NAMALWA (cell line): ENCODE measurements at regions not wholly inside any gene's neighbourhood (a gene's known extent, or its start where the extent isn't known, plus 50 kb on each side); places are given as distances from the start of the nearest gene placed in this dataset.

Source experiments
- DNase-seq: peaks from one replicate; pipeline ENCODE4 v3.0.0-alpha.2; 2015; ENCODE audit warnings: low spot score

DNA sequence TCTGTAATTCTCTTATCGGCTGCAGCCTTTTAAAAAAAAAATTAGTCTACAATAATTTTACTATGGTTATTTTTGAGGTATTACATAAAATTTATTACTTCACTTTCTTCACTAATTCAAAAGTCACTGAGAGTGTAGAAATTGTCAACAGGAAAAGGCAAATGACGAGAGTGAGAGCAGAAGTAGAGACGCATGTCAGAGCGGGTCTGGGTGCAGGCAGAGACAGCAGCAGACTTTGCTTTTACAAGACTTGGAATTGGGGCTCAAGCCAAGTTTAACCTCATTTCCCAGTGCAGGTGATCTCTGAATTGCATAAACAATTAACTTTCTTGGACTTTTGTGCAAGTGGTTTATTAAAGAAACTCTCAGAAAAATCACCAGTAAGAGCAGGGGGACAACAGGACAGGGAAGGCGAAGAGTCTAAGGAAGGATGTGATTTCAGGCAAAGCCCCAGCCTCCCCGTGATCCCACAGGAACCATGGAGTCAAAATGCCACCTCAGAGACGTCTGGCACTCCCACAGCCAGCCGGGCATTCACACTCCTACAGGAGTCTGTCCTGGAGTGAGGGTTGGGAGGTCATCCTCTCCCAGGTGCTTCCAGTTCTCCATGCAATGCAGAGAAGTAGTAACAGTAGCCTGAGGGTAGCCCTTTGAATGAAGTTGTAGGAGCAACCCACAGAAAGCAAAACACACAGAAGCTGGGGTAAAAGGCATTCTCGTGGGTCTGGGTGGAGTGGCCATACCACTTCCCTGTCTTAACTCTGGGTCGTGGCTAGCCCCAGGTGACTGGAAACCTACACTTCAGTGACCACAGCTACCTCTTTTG lies 274.0 kb upstream of the TGFBR2 start:
- DNase-seq: no peak

- DNase-seq: no peak
These were observed 273.3 kb upstream of the TGFBR2 start for GRCh38 chr3:30333143-30333542.

- DNase-seq: no peak
These were observed 272.5 kb upstream of the TGFBR2 start for GRCh38 chr3:30333903-30334302.

DNA sequence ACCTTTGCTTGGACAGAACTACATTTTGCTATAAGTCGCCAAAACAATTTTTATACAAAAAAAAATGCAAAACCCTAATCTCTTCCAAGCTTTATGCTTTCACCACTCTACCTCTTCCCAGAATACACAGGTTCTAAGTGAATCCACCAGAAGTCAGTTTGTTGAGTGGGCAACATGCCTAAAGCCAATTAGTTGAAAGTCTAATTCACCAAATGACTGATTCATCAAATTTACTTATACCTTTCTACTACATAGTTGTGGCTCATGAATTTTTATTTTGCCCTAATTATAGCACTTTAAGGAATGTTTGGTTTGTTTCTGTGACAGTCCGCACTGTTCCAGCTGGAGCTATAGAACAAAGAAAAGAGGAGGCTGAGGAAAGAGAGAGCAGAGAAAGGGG lies 265.9 kb upstream of the TGFBR2 start:
- no peak for DNase-seq

GRCh38 chr3:30341079-30341478 lies 265.3 kb upstream of the TGFBR2 start:
- no peak for DNase-seq

DNA sequence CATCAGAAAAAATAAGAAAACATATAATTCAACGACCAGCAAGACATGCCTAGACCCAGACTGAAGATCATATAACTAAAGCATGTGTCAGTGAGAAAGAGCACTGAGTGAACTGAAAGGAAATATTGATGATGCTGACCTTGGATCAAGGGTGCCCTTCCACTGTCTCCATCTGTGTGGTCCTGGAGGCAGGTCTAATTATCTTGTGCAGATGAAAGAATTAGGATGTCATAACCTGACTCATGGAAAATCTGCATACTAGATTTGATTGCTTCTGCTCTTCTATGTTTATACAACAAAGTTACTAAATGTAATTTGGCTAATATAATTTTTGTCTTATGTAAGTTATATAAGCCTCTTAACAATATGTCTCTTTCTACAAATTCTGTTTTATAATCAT lies 264.6 kb upstream of the TGFBR2 start:
- no peak for DNase-seq

- DNase-seq: no peak
These were observed 263.9 kb upstream of the TGFBR2 start for GRCh38 chr3:30342318-30343060.

DNA sequence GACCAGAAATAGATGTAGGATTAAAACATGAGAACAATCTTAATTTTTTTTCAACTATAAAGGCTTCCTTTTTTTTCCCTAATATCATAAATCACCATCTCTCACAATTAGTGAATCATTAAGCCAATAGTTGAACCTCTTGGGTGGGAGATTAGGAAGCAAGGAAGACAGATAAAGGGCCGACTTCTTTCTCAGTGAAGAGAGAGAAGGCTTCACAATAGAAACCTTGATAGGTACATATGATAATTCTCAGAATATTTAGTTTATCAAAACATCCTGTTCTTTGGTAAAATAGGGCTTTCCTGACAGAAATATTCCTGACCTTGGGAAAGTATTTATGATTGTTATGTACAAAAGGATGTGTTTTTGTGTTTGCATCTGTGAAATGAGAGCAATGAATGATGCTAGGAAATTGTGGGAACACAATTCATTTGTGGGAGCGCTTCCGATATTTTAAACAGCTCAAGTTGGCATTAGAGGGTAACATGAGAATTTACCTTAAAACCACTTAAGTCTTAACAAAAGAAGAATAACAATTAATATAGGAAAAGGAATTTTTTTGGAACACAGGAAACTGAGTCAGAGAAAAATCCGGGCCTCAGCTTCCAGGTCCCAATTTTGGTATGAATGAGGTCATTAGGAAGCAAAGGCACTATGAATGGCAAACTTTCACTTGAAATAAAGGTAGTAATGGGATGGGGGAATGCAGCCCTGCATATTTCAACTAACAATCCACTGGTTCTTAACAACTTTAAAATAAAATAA lies 263.2 kb upstream of the TGFBR2 start:
- DNase-seq: no peak

DNA sequence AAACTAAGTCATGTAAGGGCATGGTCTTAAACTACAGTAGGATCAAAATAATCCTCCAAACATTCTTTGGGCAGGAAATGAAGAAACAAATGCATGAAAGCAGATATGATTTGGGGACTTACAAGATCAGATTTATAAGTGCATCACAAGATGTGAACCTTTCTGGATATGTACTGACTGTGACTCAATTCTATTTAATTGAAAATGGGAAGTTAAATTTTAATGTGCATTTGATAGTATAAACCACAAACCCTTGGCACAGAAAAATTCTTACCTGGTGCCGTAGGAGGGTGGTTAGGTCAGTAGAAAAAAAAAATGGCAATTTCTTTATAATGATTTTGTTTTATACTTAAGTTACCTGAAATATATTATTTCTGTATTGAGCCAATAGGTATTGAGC lies 262.5 kb upstream of the TGFBR2 start:
- DNase-seq: no peak

DNA sequence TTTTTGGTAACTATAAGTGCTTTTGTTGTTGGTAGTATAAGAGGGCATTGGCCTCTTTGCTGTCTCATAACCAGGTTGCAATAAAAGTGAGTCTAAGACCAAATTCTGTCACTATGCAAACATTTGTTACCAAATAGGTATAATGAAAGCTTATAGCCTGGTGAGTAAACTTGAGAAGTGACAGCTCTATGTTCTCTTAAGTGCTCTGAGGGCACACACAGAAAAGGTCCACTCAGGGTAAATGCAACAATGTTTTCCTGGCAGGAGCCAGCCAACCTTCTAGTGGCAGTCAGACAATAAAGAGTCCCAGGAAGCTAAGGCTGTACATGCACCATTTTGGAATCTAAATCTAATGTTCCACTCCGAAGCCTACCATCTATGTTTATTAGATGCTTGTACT lies 262.1 kb upstream of the TGFBR2 start:
- no peak for DNase-seq

- DNase-seq: no peak
These were observed 259.5 kb upstream of the TGFBR2 start for GRCh38 chr3:30346933-30347320.

DNA sequence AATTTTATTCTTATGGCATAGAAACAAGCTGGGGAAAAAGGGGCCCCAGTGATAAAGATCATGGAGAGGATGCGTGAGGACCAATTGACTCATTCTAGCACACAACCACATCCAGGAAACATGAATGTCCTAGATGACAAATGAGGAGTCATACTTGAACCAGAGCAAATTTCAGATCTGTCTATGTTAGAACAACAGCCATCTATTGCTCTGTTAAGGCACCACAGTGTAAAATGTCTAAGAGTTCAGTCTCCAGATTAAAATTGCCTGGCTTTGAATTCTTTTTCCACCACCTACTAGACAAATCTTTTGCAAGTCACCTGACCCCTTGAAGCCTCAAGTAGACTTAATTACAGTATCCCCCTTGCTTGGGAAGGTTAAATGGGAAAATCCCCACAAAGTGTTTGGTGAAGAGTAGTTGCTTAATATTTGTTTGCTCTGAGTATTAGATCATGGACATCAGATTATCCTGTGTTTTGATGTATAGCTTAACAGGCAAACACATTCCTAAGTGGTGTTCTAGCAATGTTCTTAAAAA lies 258.7 kb upstream of the TGFBR2 start:
- DNase-seq: no peak

GRCh38 chr3:30349507-30349906 lies 256.9 kb upstream of the TGFBR2 start:
- DNase-seq: no peak

DNA sequence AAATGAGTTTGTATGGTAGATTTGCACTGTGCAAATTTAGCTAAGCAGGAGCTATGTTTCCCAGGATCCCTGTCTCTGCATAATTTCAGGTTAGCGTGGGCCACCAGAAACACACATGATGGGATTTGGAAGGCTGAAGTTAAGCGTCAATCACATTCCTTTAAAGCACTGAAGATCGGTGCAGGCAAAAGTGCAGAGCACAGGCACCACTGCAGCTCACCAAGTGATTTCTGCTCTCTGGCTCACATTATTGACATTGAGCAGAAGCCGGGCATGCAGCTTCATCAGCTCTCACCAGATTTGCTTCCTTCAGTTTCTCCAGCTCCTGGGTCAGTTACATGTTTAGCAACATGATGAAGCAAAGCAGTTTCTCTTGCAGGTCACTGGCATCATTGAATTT lies 256.4 kb upstream of the TGFBR2 start:
- no peak for DNase-seq

DNA sequence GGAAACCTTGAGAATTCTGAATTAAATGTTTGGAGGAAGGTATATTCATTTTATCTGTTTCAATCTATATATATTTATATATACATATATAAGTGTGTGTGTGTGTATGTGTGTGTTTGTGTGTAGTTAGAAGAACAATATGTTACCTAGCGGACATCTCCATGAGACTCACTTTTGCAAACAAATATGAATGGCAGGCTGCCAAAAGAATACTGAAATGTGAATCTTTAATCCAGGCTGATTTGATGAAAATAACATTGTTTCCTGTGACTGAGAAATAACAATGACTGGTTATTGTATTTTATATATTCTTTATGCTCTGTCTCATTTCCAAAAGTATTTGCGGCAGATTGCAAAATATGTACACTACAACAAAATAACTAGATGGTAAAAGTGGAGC lies 255.5 kb upstream of the TGFBR2 start:
- DNase-seq: no peak

DNA sequence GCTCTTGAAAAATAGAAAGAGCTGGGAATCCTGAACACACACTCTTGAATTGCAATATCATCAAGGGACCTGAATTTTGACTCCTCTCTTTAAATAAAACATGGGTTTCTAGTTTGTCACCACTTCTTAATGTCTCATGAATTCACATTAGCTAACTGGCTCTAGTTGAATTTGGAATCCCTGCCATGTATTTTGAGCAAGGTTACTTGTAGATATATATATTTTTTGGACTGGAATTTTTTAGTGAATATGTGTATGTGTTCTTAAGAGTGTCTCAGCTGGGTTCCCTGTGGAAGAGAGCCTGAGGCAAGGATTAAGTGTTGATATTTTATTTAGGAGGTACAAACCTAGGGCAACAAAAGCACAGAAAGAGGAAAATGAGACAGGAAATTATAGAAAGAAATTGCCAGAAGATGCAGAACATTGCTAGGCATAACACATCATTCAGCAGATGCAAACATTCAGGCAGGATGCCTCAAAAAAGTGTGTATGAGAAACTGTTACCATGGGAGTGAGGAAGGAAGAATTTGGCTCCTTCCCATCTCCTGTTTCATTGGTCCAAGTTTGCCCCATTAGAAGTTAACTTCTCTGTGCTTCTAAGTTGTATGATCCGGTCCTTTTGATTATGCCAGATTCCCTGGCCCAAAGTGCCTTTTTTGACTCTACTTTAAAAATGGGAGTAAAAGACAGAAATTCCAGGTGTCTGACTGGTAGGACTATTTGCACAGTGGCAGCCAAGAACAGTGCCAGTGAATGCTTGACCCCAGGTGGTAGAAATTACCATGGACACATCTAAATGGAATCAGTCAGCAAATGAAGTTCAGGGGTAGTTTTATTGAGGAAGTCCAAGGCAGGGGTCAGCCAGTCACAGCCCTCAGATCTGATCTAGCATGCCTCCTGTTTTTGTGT lies 253.7 kb upstream of the TGFBR2 start:
- DNase-seq: no peak

GRCh38 chr3:30353711-30354467 lies 252.5 kb upstream of the TGFBR2 start:
- no peak for DNase-seq

DNA sequence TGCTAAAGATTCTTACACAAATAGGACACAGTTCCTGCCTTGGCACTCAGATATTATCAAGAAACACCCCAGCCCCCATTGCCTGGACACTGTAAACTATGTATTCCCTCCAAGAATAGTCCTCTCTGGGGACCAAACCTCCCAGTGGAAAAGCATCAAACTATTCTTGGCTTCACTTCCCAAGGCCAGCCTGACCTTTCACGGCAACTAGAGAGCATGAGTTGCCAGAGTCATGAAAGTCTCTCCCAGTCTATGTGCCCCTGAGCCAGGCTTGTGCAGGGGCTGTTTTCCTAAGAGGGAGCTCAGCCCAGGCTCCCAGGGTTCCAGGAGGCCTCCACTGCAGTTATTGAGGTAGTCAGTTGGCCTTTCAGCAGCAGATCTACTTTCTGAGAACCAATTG lies 251.9 kb upstream of the TGFBR2 start:
- no peak for DNase-seq

DNA sequence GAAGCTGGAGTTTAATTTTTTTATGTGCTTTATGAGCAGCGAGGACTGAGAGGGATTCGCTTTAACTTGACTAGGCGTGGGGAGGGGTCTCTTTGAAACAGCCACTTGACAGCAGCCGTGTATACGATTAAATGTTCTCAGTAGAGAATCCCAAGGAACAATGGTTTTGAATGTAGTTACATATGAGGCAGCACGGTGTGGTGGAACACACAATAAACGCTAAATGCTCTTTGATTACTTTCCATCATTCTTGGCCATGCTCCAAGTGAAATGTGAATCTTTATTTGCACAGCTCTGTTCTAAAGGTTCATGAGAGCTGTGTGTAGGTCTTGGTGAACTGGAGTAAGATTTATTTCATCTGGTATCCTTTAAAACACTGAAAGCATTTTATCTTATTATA lies 251.4 kb upstream of the TGFBR2 start:
- no peak for DNase-seq

DNA sequence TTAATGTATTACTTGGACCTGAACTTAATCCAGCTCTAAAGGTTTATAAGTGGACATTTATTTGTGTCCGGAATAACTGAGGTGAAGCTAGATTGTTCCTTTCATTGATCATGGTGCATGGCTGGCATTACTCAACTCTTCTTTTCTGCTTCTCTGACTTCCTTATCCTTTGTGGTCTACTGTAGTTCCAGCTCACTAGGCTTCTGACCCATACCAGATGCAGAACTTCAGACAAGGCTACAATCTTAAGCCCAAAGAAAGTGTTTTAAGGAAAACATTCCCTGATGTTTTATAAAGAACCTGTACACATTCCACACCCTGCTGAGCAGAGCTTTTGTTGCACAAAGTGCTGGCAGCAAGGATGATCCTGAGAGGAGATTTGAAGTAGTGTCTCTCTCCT lies 250.8 kb upstream of the TGFBR2 start:
- DNase-seq: peak; percentile 7
